DND-41 (cell line): ENCODE measurements at regions not wholly inside any gene's neighbourhood (a gene's known extent, or its start where the extent isn't known, plus 50 kb on each side); places are given as distances from the start of the nearest gene placed in this dataset.

Source experiments
- ATAC-seq: fragments of 200-7000 bp; cut with Tn5 transposase; 3 replicates; pipeline ENCODE4 v1.9.1; 2021; ENCODE audit warnings: low read depth; ENCODE audit not compliant: insufficient read depth
- DNase-seq: peaks from one replicate; pipeline ENCODE4 v3.0.0-alpha.2; 2020
- H2AFZ ChIP-seq: 2 replicates; pipeline ENCODE4 v1.6.0; 2012; ENCODE audit warnings: low read depth, low read length
- H3K27ac ChIP-seq: 2 replicates; pipeline ENCODE4 v1.5.1; 2012; ENCODE audit warnings: low read length, inconsistent platforms
- H3K27me3 ChIP-seq: fragments of 200-600 bp; sonication (generic); 2 replicates; pipeline ENCODE4 v1.6.0; 2012; ENCODE audit warnings: low read length, mild to moderate bottlenecking, inconsistent platforms; ENCODE audit not compliant: insufficient read depth, poor library complexity
- H3K36me3 ChIP-seq: 2 replicates; pipeline ENCODE4 v1.5.1; 2012; ENCODE audit warnings: low read length, inconsistent platforms; ENCODE audit not compliant: insufficient read depth
- H3K4me1 ChIP-seq: 2 replicates; pipeline ENCODE4 v1.5.1; 2012; ENCODE audit warnings: mild to moderate bottlenecking, low read length; ENCODE audit not compliant: insufficient read depth
- H3K4me2 ChIP-seq: 2 replicates; pipeline ENCODE4 v1.6.0; 2012; ENCODE audit warnings: mild to moderate bottlenecking, moderate library complexity, low read length, inconsistent platforms; ENCODE audit not compliant: insufficient read depth
- H3K4me3 ChIP-seq, 2 experiments: fragments of 200-600 bp in 1 of 2; shearing (Covaris generic) in 1 of 2; 2 replicates each; pipeline ENCODE4 v1.5.1; 2012 to 2016; ENCODE audit warnings: inconsistent platforms in 2 of 2, low read length in 2 of 2, mild to moderate bottlenecking in 2 of 2, low read depth in 1 of 2, moderate library complexity in 1 of 2
- H3K79me2 ChIP-seq: 2 replicates; pipeline ENCODE4 v1.6.0; 2012; ENCODE audit warnings: low read length, inconsistent platforms; ENCODE audit not compliant: insufficient read depth
- H3K9ac ChIP-seq: 2 replicates; pipeline ENCODE4 v1.6.0; 2012; ENCODE audit warnings: low read depth, mild to moderate bottlenecking, inconsistent platforms, low read length, moderate library complexity
- H3K9me3 ChIP-seq: 2 replicates; pipeline ENCODE4 v1.5.1; 2012; ENCODE audit warnings: low read length, moderate library complexity, mild to moderate bottlenecking, inconsistent platforms; ENCODE audit not compliant: insufficient read depth, severe bottlenecking
- H4K20me1 ChIP-seq: 2 replicates; pipeline ENCODE4 v1.6.0; 2012; ENCODE audit warnings: low read length; ENCODE audit not compliant: insufficient read depth
- EZH2 ChIP-seq: IDR thresholded peaks from 3 replicates; pipeline ENCODE4 v1.6.1; 2012; ENCODE audit warnings: borderline replicate concordance, low read depth, mild to moderate bottlenecking, moderate library complexity, low read length, inconsistent platforms; ENCODE audit not compliant: severe bottlenecking
- TF ChIP-seq, protein P1 (sequence below): IDR thresholded peaks from 2 replicates; pipeline ENCODE4 v1.5.1; 2012; ENCODE audit warnings: borderline replicate concordance, low read length, moderate library complexity, mild to moderate bottlenecking; ENCODE audit not compliant: poor library complexity, severe bottlenecking; ENCODE audit errors: extremely low read depth

GRCh38 chr1:37403166-37403565, 71.2 kb upstream of the ZC3H12A start:
- no peak for DNase-seq
- no peak for TF ChIP-seq EZH2
- TF ChIP-seq, protein P1, sequence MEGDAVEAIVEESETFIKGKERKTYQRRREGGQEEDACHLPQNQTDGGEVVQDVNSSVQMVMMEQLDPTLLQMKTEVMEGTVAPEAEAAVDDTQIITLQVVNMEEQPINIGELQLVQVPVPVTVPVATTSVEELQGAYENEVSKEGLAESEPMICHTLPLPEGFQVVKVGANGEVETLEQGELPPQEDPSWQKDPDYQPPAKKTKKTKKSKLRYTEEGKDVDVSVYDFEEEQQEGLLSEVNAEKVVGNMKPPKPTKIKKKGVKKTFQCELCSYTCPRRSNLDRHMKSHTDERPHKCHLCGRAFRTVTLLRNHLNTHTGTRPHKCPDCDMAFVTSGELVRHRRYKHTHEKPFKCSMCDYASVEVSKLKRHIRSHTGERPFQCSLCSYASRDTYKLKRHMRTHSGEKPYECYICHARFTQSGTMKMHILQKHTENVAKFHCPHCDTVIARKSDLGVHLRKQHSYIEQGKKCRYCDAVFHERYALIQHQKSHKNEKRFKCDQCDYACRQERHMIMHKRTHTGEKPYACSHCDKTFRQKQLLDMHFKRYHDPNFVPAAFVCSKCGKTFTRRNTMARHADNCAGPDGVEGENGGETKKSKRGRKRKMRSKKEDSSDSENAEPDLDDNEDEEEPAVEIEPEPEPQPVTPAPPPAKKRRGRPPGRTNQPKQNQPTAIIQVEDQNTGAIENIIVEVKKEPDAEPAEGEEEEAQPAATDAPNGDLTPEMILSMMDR: no peak
- Histone ChIP-seq H3K36me3 (no peaks in the 10 kb centered on the region), H3K4me2 (no peak overlapping the region), H2AFZ (no peak overlapping the region), H3K27me3 (no peaks in the 10 kb centered on the region), H3K9me3 (no peaks in the 10 kb centered on the region), H3K4me3 (no peak overlapping the region), H3K4me1 (no peaks in the 10 kb centered on the region), H3K27ac (no peak overlapping the region), H4K20me1 (0 out of 2 replicates have a peak, but pooled peaks cover 2% of the 10 kb centered on the region), H3K79me2 (no peaks in the 10 kb centered on the region), H3K9ac (no peak overlapping the region)
- ATAC-seq: no peak

DNA sequence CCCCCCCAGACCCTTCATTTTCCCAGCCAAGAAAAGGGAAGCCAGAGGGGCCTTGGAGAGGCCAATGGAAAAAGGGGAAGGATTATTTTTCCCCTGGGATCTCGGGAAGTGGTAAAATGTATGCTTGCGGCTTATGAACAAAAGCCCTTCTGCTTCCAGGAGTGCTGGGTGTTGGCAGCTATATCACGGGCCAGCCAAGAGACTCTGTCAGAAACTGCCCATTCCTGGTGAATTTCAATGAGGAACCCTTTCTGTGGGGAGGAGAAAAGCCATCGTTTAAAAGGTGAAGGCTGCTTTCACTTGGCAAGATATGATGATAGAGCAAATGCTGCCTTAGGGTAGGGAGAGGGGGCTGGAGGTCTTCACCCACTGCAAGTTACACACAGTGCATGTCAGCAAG, 69.7 kb upstream of the ZC3H12A start:
- H3K27me3 ChIP-seq: no peaks in the 10 kb centered on the region

GRCh38 chr1:37410105-37410504, 64.3 kb upstream of the ZC3H12A start:
- no peaks in the 10 kb centered on the region for H3K4me1 ChIP-seq
- no peak for TF ChIP-seq EZH2
- TF ChIP-seq, protein P1: no peak
- DNase-seq (no peak), ATAC-seq (no peak)
- H3K9ac ChIP-seq: no peak overlapping the region
- H3K4me3 ChIP-seq: no peak overlapping the region
- H3K36me3 ChIP-seq: no peaks in the 10 kb centered on the region
- no peaks in the 10 kb centered on the region for H3K79me2 ChIP-seq
- H4K20me1 ChIP-seq: 0 out of 2 replicates have a peak, but pooled peaks cover 6% of the 10 kb centered on the region
- H3K4me2 ChIP-seq: no peak overlapping the region
- H2AFZ ChIP-seq: no peak overlapping the region
- no peaks in the 10 kb centered on the region for H3K27me3 ChIP-seq
- H3K9me3 ChIP-seq: no peaks in the 10 kb centered on the region
- H3K27ac ChIP-seq: no peak overlapping the region

More for the DNA sequence above, 69.7 kb upstream of the ZC3H12A start:
- H3K4me2 ChIP-seq: no peak overlapping the region
- no peak overlapping the region for H3K9ac ChIP-seq
- ATAC-seq: no peak
- H2AFZ ChIP-seq: no peak overlapping the region
- H3K79me2 ChIP-seq: no peaks in the 10 kb centered on the region
- no peaks in the 10 kb centered on the region for H3K4me1 ChIP-seq
- TF ChIP-seq, protein P1: no peak
- TF ChIP-seq EZH2: no peak
- H3K27ac ChIP-seq: no peak overlapping the region
- H4K20me1 ChIP-seq: 0 out of 2 replicates have a peak, but pooled peaks cover 2% of the 10 kb centered on the region
- no peak for DNase-seq
- no peaks in the 10 kb centered on the region for H3K36me3 ChIP-seq
- no peak overlapping the region for H3K4me3 ChIP-seq
- no peaks in the 10 kb centered on the region for H3K9me3 ChIP-seq

DNA sequence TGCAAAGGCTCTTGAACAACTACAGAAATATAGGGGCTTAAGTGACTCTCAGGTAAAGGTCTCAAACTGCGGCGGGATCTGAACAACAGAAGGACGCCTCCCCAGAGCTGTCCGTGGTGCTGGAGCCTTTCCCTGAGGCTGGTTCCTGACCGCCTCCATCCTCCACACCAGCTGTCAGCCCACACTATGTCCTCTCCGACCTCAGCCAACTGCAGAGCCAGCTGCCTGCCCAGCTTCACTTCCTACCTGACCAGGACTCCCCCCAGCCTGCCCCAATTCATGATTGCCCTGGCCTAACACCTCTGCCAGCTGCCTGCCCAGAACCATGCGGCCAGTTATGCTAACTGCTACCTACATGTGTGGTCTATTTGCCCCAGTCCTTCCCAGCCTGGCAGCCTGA, 63.6 kb upstream of the ZC3H12A start:
- no peak overlapping the region for H3K9ac ChIP-seq
- 0 out of 2 replicates have a peak, but pooled peaks cover 6% of the 10 kb centered on the region for H4K20me1 ChIP-seq
- no peaks in the 10 kb centered on the region for H3K4me1 ChIP-seq
- ATAC-seq: peak; percentile 64; the same call in 2 of the 3 replicates
- TF ChIP-seq, protein P1: no peak
- no peak for TF ChIP-seq EZH2
- H3K27me3 ChIP-seq: no peaks in the 10 kb centered on the region
- H3K4me2 ChIP-seq: no peak overlapping the region
- H2AFZ ChIP-seq: no peak overlapping the region
- no peaks in the 10 kb centered on the region for H3K36me3 ChIP-seq
- H3K4me3 ChIP-seq: no peak overlapping the region
- H3K9me3 ChIP-seq: no peaks in the 10 kb centered on the region
- no peaks in the 10 kb centered on the region for H3K79me2 ChIP-seq
- no peak overlapping the region for H3K27ac ChIP-seq
- DNase-seq: peak; percentile 63
